Endothelial cell of umbilical vein (primary cell): ENCODE measurements at regions not wholly inside any gene's neighbourhood (a gene's known extent, or its start where the extent isn't known, plus 50 kb on each side); places are given as distances from the start of the nearest gene placed in this dataset.

Source experiments
- EZH2 ChIP-seq: IDR thresholded peaks from 2 replicates; pipeline ENCODE4 v1.6.1; 2012; ENCODE audit warnings: borderline replicate concordance, low read depth, mild to moderate bottlenecking, moderate library complexity, low read length, inconsistent platforms; ENCODE audit not compliant: severe bottlenecking
- FOS ChIP-seq: IDR thresholded peaks from 2 replicates; pipeline ENCODE4 v1.6.1; 2011; ENCODE audit warnings: mild to moderate bottlenecking, low read length, moderate library complexity, borderline replicate concordance; ENCODE audit not compliant: insufficient read depth
- JUN ChIP-seq: IDR thresholded peaks from 2 replicates; pipeline ENCODE4 v1.6.1; 2011; ENCODE audit warnings: borderline replicate concordance, low read depth; ENCODE audit not compliant: insufficient read length, insufficient read depth
- MYC ChIP-seq: IDR thresholded peaks from one replicate; pipeline ENCODE4 v1.6.1; 2011; ENCODE audit warnings: mild to moderate bottlenecking, low read depth, low read length
- POLR2A ChIP-seq: IDR thresholded peaks from 2 replicates; pipeline ENCODE4 v1.6.1; 2012; ENCODE audit warnings: low read depth, mild to moderate bottlenecking, control low read depth, low read length
- POLR2AphosphoS5 ChIP-seq: IDR thresholded peaks from 2 replicates; pipeline ENCODE4 v1.6.1; 2012; ENCODE audit warnings: low read depth, mild to moderate bottlenecking, control low read depth, low read length, moderate library complexity; ENCODE audit not compliant: insufficient read depth
- TF ChIP-seq, protein P1 (sequence below), 2 donors: IDR thresholded peaks; 1 replicate in 1 of 2; 2 replicates in 1 of 2; pipeline ENCODE4 v1.5.1; 2011; ENCODE audit warnings: low read length in 2 of 2, mild to moderate bottlenecking in 2 of 2, moderate library complexity in 2 of 2, control low read depth in 1 of 2, inconsistent platforms in 1 of 2, low read depth in 1 of 2; ENCODE audit not compliant: insufficient read depth in 1 of 2; ENCODE audit errors: extremely low read depth in 1 of 2
- TF ChIP-seq, protein P2 (sequence below): IDR thresholded peaks from 2 replicates; pipeline ENCODE4 v1.6.1; 2011; ENCODE audit not compliant: insufficient read depth, insufficient read length

DNA sequence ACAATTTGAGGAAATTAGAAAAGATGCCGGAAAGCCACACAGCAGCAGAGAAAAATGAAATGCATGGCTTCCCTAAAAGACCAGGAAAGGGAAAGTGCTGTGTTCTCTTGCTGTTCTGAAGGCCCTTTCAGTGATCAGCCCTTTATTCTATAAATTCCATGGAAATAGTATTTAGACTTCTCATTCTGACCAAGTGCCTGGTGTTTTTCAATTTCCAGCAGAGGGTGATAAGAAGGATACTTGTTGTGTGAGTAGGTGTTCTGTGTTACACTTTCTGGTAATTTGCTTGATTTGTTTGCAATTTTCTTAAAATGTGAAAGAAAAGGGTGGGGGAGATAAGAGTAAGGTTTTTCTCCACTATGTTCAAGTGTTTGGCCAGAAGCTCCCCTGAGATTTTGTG lies 504.5 kb downstream of the IRS1 start:
- TF ChIP-seq, protein P1, sequence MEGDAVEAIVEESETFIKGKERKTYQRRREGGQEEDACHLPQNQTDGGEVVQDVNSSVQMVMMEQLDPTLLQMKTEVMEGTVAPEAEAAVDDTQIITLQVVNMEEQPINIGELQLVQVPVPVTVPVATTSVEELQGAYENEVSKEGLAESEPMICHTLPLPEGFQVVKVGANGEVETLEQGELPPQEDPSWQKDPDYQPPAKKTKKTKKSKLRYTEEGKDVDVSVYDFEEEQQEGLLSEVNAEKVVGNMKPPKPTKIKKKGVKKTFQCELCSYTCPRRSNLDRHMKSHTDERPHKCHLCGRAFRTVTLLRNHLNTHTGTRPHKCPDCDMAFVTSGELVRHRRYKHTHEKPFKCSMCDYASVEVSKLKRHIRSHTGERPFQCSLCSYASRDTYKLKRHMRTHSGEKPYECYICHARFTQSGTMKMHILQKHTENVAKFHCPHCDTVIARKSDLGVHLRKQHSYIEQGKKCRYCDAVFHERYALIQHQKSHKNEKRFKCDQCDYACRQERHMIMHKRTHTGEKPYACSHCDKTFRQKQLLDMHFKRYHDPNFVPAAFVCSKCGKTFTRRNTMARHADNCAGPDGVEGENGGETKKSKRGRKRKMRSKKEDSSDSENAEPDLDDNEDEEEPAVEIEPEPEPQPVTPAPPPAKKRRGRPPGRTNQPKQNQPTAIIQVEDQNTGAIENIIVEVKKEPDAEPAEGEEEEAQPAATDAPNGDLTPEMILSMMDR (IDR thresholded peaks at IDR 0.05; ENCODE audit: extremely low read depth in 1 of 2, insufficient read depth in 1 of 2, low read depth in 1 of 2, low read length in 2 of 2) = no peak
- TF ChIP-seq EZH2 = no peak
- no peak for TF ChIP-seq POLR2A
- no peak for TF ChIP-seq MYC
- no peak for TF ChIP-seq POLR2AphosphoS5
- TF ChIP-seq JUN = no peak
- TF ChIP-seq FOS = no peak
- TF ChIP-seq, protein P2, sequence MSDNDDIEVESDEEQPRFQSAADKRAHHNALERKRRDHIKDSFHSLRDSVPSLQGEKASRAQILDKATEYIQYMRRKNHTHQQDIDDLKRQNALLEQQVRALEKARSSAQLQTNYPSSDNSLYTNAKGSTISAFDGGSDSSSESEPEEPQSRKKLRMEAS = no peak
